ENCODE measurements at regions not wholly inside any gene's neighbourhood (a gene's known extent, or its start where the extent isn't known, plus 50 kb on each side); places are given as distances from the start of the nearest gene placed in this dataset.

- no peak overlapping the region for H3K4me3 ChIP-seq
- no peaks in the 10 kb centered on the region for H4K20me1 ChIP-seq (ENCODE audit: insufficient read depth, poor library complexity, severe bottlenecking)
- H3K4me1 ChIP-seq (ENCODE audit: insufficient read depth), result no peaks in the 10 kb centered on the region
- H3K79me2 ChIP-seq, result no peaks in the 10 kb centered on the region
- no peak overlapping the region for H3K27ac ChIP-seq
- no peaks in the 10 kb centered on the region for H3K9me2 ChIP-seq (replicated peaks; ENCODE audit: insufficient read depth)
- H3K9me3 ChIP-seq (ENCODE audit: low read depth), result no peaks in the 10 kb centered on the region
- no peak for DNase-seq (ENCODE audit: low spot score)
- peaks cover 11% of the 10 kb centered on the region for H3K27me3 ChIP-seq
- no peak for TF ChIP-seq CTCF (IDR thresholded peaks at IDR 0.05; ENCODE audit: poor library complexity)
- H2AFZ ChIP-seq, result no peak overlapping the region
- WGBS (ENCODE audit: low lambda C conversion rate, missing lambda C conversion rate), result 89% methylated on average over 1 of the region's 1 CpG
- H3K4me2 ChIP-seq, result no peak overlapping the region
- H3K36me3 ChIP-seq (replicated peaks; ENCODE audit: insufficient read depth, low read depth), result no peaks in the 10 kb centered on the region
These were observed 915.6 kb downstream of the KCNMA1 start for GRCh38 chr10:76721891-76722505.

GRCh38 chr10:76719006-76719405, 918.6 kb downstream of the KCNMA1 start:
- Histone ChIP-seq H3K79me2 (no peaks in the 10 kb centered on the region), H3K4me2 (no peak overlapping the region), H3K9me2 (replicated peaks; ENCODE audit: insufficient read depth) (no peaks in the 10 kb centered on the region), H2AFZ (no peak overlapping the region), H3K27ac (no peak overlapping the region), H3K9me3 (ENCODE audit: low read depth) (no peaks in the 10 kb centered on the region), H3K4me1 (ENCODE audit: insufficient read depth) (no peaks in the 10 kb centered on the region), H4K20me1 (ENCODE audit: insufficient read depth, poor library complexity, severe bottlenecking) (no peaks in the 10 kb centered on the region), H3K27me3 (peaks cover 11% of the 10 kb centered on the region), H3K4me3 (no peak overlapping the region), H3K36me3 (replicated peaks; ENCODE audit: insufficient read depth, low read depth) (no peaks in the 10 kb centered on the region)
- 88% methylated on average over 4 of the region's 4 CpGs for WGBS (ENCODE audit: low lambda C conversion rate, missing lambda C conversion rate)
- no peak for TF ChIP-seq EZH2phosphoT487 (IDR thresholded peaks at IDR 0.05; ENCODE audit: low read depth, severe bottlenecking, unreplicated experiment)
- no peak for TF ChIP-seq CTCF (IDR thresholded peaks at IDR 0.05; ENCODE audit: poor library complexity)
- TF ChIP-seq EZH2 (IDR thresholded peaks at IDR 0.05; ENCODE audit: borderline replicate concordance), result no peak
- DNase-seq (ENCODE audit: low spot score), result no peak

- Histone ChIP-seq H3K27ac (no peak overlapping the region), H3K4me3 (no peak overlapping the region), H3K9me2 (replicated peaks; ENCODE audit: insufficient read depth) (no peaks in the 10 kb centered on the region), H4K20me1 (ENCODE audit: insufficient read depth, poor library complexity, severe bottlenecking) (no peaks in the 10 kb centered on the region), H3K9me3 (ENCODE audit: low read depth) (no peaks in the 10 kb centered on the region), H3K4me1 (ENCODE audit: insufficient read depth) (no peaks in the 10 kb centered on the region), H3K36me3 (replicated peaks; ENCODE audit: insufficient read depth, low read depth) (no peaks in the 10 kb centered on the region), H3K79me2 (no peaks in the 10 kb centered on the region), H3K4me2 (no peak overlapping the region), H2AFZ (no peak overlapping the region), H3K27me3 (no peaks in the 10 kb centered on the region)
- 33% methylated on average over 1 of the region's 1 CpG for WGBS (ENCODE audit: low lambda C conversion rate, missing lambda C conversion rate)
- TF ChIP-seq EZH2phosphoT487 (IDR thresholded peaks at IDR 0.05; ENCODE audit: low read depth, severe bottlenecking, unreplicated experiment) (no peak), CTCF (IDR thresholded peaks at IDR 0.05; ENCODE audit: poor library complexity) (no peak), EZH2 (IDR thresholded peaks at IDR 0.05; ENCODE audit: borderline replicate concordance) (no peak)
- DNase-seq (ENCODE audit: low spot score), result no peak
These were observed 920.5 kb downstream of the KCNMA1 start for GRCh38 chr10:76717141-76717540.
